HuH-7.5 (cell line): ENCODE measurements at regions not wholly inside any gene's neighbourhood (a gene's known extent, or its start where the extent isn't known, plus 50 kb on each side); places are given as distances from the start of the nearest gene placed in this dataset.
"Not testable (repeated sequence)": the region's sequence is repeated elsewhere in the genome, so short reads cannot be mapped to it uniquely, and the experiment has no call there.

ENCODE experiments used
- DNase-seq: peaks from one replicate; pipeline ENCODE4 v3.0.0; 2011; ENCODE audit warnings: low spot score

DNA sequence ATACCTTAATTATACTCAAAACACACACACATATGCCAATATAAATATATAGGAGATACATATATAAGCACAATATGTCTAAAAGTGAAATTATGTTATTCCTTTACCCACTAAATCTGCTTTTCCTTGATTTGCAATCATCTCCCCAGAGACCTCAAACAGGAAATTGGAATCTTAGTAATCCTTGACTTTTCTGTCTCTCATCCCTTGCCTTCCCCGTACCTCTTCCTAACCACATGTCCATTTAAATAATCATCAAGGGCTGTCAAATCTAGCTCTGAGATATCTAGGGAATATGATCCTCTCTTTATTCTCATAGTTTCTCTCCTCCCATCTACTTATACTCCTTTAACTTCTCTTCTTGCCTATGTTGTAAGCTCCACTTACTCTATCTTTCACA lies 336.6 kb downstream of the HGF start:
- no peak for DNase-seq

DNA sequence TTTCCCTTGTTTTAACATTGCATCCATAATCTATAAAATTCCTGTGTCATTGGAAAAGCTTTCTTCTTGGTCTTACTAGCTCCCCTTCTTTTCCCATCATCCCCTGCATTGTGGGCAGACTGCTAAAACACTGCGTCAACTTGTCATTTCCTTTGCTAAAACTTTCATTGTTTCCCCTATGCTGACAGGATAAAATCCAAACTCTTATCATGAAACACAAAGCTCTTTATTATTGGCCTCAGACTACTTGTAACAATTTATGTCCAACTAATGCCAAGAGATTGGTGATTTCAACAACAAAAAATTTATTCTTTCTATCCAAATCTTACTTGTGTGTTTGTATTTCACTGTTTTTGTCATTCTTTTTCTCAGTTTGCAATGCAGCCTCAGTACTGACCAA lies 339.1 kb downstream of the HGF start:
- DNase-seq, result no peak

DNA sequence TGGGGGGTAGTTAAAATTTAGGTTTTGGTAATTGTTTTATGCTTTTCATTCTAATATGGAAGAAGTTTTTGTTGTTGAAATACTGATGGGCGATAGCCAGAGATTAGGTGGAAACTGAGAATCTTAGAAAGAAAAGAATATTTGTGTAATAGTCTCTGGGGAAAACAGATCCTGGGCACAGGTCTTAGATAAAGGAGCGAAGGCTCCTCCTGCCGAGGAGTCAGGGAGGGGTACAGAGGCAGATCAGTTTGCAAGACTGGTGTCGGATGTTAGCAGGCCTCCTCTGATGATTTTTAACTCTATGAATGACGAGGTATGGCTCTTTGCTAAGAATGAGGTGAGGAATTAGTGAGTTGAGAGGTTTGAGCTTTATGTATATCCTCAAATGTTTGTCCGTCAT lies 339.7 kb downstream of the HGF start:
- DNase-seq, result no peak

DNA sequence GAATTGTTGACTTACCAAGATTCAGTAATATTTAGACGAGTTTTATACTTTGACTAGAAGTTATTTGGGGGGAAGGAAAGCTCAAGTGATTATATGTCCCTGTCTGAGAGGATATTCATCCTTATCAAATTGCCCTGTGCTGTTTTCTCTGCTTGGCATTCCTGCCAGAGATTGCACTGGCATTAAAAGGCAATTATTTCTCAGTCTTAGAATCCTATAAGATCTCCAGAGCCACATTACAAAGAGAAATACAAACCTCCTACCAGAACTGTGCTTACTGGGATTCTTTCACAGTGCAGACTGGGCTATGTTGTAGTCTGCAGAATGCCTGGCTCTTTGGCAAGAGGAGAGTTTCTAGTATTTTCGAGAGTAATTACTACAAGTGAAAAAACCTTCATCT lies 342.4 kb downstream of the HGF start:
- no peak for DNase-seq

DNA sequence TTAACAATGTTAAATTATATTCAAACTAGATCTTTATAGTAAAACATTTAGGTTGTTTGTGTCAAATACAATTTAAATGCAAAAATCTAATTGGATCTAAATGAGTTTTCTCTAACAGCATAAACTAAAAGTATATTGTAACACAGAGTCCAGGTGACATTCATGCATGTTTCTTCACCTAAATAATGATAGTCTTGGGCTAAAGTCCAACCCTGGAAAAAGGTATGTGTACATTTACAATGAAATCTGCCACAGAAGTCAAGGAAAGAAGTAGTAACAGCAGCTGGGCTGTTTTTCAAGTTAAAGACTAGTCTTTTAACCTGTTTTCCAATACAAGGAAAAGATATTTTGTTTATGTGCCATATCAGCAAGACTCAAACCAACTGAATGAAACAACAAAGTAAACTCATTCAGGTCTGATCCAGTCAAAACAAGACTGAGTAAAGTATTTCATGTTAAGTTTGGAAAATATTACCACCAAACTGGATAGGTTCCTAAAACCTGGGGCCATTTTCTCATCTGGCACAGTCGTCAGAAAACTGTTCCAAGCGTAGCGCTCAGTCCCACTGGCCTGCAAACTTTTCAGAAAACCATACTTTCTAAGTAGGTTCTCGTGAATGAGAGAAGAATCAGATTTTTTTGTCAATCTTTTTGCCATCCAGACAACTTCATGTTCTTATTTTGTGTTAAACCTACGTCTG lies 349.2 kb downstream of the HGF start:
- no peak for DNase-seq

DNA sequence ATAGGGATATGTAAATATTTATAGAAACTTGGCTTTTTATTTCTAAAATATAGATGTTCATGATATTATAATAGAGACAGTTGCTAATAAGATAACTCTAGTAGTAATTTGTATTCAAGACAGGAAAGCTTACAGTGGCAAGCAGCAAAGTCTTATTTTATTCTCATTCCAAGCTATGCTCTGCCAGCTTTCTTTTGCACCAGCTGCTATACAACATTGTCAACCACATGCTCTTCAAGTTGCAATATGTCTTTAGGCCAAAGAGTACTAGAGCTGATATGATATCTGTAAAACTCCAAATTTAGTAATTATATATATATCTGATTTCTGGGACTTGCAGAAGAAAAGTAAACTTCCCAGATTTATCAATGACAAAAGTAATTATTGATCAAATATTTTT lies 350.1 kb downstream of the HGF start:
- DNase-seq, result no peak

DNA sequence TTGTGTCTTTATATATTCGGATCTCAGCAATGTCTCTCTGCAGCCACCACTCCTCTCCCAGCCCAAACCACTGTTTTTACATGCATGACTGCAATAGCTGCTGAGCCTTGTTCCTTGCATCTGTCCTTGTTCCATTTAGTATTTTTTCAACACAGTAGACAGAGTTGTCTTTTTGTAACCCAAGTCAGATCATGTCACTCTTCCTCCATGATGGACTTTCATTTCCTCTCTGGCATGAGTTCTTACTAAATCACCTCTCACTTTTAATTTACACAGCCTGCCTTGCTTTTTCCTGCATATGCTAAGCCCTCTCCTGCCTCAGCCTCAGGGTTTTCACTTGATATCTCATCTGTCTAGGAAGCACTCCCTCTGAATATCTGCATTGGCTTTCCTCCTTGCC lies 353.2 kb downstream of the HGF start:
- DNase-seq, result no peak

DNA sequence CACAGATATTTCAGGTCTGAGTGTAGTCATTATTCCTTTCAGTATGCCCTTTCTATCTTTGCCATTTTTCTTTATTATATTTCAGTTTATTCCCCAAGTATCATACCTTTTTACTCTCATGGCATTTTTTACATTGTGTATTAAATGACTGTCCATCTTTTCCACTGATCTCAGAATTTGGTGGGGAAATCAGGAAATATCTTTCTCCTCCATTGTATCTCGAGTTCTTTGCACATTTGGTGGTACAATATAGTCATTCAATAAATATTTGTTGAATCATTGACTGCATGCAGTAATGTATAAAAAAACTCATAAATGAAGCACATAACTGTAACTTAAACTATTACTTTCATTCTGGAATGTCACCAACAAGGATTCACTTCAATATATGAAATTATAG lies 354.7 kb downstream of the HGF start:
- DNase-seq, result no peak

DNA sequence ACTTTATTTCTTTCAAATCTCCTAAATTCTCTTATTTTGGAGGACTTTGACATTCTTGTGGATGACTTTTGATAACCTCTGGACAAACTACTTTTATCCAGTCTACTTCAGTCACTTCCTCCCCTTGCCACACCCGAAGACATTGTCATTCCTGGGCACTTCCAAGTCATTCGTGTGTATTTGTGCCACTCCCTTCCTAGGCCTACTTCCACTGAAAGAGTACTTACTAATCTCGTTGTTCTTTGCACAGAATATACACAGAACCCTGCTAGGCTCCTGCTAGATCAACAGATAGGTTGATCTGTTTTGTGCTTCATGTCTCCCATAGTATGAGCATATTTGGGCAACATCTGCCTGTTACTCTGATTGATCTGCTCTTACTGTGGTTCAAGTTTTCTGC lies 355.4 kb downstream of the HGF start:
- no peak for DNase-seq

DNA sequence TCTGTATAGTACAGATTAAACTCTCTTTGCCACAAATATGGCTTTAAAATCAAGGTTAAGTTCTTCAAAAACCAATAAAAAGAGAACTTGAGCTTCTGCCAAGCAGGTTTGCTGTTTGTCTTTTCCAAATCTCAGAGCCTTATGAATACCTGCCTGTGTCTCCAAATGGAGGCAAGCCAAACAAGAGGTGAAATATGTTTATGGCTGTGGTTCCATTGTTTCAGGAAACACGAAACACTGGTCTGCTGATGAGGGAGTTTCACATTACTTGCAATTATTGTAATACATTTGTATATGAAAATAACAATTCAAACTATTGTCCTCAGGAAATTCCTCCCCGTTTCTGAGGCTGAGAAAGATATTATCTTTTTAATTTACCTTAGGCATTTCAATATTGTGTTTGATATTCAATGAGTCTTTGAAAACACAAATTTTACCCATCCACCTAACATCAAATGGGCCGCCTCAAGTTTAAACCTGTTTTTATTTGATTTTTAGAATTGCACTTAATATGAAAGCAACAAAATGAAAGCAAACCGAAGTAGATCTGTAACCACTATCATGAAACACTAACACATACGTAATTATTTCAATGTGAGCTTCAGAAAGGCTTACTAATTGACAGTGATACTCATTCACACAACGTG lies 359.3 kb downstream of the HGF start:
- no peak for DNase-seq

DNA sequence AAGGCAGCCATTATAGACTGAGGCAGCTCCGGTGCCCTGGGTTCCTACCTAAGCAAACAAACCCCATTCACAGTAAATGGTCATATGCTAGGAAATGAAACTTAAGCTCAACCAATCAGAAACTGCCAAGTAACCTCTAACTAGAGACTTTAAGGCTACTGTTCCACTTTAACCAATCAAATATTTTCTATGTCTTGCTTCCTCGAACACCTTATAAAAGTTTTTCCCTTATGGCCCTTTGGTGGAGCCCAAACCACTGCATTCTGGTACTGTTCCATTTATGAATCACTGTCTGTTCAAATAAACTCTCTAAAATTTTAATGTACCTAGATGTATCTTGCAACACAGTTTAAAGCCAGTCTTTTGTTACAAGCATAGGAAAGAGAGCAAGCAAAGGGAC lies 361.1 kb downstream of the HGF start:
- DNase-seq, result no peak

DNA sequence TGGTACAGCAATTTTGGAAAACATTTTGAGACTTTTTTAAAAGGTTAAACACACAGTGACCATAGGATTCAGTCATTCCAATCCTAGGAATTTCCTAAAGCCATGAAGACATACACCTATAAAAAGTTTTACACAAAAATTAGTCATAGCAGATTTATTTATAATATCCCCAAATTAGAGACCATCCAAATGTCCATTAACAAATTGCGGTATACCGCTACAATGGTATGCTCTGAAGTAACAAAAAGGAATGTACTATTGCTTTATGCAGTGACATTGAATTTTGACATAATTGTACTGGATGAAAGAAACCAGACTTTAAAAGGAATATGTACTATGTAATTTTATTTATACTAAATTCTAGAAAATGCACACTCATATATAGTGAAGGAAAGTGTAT lies 362.8 kb downstream of the HGF start:
- no peak for DNase-seq

DNA sequence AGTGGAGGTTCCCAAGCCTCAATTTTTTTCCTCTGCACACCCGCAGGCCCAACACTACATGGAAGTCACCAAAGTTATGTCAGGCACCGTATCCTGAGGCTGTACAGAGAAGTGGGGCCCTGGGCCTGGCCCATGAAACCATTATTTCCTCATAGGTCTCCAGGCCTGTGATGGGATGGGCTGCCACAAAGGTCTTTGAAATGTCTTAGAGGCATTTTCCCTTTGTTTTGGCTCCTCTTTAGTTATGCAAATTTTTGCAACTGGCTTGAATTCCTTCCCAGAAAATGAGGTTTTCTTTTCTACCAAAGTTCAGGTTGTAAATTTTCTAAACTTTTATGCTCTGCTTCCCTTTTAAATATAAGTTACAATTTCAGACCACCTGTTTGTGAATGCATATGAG lies 365.2 kb downstream of the HGF start:
- DNase-seq, result no peak

DNA sequence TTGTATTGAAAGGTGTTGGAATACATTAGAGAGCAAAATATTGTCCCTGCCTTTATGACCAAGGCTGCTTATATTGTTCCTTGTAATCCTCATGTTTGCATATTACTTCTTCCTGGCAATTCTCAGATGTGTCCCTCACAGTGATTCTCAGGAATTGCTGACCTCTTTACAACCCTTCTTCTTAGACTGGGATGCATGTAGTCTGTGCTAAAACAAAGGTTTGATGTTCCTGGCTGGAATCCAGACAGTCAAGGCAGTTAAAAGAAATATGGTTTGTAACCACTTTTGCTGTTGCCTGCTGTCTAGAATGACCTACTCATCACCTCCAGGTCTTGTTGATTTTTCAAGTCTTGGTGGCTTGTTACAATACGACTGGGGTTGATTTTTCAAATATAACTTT lies 367.6 kb downstream of the HGF start:
- no peak for DNase-seq

DNA sequence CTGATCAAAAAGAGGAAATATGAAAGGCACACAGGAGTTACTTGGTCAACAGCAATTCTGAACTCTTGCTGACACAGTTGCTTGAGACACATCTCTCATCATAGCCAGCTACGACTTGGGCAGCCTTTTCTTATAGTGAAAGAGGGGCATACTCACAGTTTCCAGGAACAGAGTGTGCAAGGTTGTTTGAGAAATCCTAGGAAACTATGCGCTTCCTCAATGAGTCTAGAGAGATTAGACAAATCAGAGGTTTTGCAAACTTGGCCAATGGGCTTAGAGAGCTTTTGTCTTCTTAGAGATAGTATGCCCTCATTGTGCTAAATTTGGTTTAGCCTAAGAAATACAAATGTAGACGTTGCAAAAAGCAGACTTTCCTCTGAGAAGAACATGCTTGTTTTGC lies 370.4 kb downstream of the HGF start:
- no peak for DNase-seq

DNA sequence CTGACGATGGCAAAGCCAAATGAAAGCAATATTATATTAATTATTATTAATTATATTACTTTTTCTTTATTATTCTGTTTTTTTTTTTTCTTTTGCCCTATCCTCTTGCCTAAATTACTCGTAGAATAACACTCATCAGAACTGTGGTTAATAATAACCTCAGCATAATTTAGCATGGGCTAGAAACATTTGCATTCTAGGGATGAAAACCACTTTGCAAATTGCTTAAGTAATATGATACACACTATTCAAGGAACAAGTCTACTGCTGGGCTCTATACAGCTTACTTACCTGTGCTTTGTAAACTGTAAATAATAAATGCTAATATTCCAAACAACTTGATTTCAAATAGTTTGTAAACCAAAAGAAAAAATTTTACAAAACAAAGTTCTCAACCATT lies 375.8 kb downstream of the HGF start:
- no peak for DNase-seq

DNA sequence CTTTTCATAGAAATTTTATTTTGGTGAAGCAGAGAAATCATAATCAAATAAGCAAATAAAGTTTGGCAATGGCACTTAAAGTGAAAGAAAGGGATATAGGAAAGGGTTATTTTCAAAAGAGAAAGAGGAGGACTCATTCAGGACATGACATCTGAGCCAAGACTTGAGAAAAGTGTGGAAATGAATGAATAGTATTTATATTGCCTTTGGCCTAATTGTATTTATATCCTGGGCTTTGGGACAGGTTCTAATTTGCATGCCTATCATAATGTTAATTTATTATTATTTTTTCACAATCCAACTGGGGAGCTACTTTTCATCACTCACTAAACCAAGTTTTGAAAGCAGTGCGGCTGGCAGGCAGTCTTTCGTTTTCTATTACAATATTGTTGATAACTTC lies 376.8 kb downstream of the HGF start:
- DNase-seq, result no peak

DNA sequence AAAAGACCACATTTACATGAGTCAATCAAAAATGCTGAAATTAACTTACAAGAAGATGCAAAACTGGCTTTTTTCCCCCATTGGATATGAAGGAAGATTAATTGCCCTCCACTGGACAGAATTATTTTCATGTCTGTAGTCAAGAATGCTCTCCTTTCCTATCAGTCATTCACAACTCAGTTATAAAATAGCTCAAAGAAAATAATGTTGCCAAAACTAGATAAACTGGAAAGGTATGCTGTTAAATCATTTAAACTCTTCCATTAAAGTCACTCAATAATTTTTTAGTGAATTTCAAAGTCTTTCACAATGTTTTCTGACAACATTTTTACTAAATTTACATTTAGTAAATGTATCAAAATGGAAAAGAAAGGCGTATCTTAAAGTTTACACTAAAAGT lies 384.5 kb downstream of the HGF start:
- no peak for DNase-seq

DNA sequence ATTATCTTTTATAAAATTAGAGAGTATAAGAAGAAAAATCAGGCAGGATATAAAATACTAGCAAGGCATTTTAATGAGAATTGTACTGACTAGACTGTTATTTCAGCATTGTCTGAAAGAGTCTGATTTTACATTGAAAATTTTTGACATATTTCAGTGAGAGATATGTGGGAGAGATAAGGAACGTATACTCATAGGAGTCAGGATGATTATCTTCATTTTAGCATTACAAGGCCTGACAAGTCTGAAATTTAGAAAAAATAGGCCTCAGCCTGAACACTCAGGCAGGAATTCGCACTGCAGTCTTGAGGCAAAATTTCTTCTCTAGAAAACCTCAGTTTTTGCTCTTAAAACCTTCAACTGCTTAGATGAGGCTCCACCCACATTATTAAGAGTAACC lies 386.0 kb downstream of the HGF start:
- no peak for DNase-seq

DNA sequence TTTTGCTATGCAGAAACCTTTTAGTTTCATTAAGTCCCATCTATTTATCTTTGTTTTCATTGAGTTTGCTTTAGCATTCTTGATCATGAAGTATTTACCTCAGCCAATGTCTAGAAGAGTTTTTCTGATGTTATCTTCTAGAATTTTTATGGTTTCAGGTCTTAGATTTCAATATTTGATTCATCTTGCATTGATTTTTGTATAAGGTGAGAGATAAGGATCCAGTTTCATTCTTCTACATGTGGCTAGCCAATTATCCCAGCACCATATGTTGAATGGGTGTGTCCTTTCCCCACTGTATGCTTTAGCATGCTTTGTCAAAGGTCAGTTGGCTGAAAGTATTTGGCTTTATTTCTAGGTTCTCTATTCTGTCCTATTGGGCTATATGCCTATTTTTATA lies 395.2 kb downstream of the HGF start:
- DNase-seq, result not testable (repeated sequence)

DNA sequence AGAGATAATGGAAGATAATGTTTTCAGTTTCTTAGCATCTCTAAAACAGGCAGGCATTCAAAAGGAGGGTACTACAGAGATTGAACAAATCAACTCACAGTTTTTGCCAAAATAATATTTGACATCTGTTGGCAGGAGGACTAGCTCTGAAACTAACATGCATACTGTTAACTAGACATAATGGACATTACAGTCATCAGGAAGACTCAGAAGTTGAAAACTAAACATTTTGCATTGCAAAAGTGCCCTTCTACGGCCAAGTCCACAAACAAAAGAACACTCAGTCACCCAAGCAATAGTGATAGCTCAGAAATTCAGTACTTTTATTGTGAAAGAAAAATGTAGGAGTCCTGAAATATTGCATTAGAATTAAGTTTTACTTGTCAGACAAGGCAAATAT lies 399.0 kb downstream of the HGF start:
- no peak for DNase-seq

DNA sequence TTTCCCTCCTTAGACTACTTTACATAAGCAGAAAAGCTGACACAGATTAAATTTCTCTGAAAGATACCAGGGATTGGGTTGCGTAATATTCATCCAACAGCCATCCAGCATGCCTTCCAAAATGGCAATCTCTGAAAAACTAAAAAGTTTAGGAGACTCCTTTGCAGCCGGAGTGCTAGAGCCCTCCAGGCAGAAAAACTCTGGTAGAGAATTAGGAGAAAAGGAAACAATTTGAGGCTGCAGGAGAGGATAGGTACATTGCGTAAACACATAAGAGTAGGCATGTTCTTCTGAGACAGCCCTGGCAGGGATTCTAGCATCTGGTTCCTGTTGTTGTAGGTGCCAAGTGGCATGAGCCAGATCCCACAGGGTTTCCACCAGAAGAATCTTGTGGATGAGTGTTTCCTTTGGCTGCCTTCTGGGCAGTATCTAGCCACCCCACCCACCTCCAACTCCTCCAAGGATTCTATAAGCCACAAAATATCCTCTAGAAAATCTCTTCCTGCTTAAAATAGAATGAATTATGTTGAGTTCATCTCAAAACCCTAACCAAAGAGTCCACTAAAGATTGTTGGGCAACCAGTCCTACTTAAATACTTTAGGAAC lies 402.4 kb downstream of the HGF start:
- no peak for DNase-seq

DNA sequence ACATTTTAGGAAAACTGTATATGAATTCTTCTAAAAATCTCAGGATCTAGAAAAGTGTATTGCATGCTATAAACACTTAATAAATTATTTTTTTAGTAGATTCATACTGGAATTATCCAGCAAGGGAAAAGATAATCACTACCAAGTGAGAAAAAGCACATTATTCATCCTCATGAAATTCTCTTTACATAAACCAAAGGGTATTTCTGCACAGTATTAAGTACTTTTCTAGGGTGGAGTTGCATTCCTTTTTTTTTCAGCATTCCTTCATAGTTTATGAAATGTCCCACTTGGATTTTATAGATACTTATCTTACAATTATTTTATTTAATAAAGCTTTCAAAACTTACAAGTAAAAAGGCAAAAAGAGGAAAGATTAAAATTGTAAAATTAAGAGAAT lies 403.3 kb downstream of the HGF start:
- DNase-seq, result no peak

DNA sequence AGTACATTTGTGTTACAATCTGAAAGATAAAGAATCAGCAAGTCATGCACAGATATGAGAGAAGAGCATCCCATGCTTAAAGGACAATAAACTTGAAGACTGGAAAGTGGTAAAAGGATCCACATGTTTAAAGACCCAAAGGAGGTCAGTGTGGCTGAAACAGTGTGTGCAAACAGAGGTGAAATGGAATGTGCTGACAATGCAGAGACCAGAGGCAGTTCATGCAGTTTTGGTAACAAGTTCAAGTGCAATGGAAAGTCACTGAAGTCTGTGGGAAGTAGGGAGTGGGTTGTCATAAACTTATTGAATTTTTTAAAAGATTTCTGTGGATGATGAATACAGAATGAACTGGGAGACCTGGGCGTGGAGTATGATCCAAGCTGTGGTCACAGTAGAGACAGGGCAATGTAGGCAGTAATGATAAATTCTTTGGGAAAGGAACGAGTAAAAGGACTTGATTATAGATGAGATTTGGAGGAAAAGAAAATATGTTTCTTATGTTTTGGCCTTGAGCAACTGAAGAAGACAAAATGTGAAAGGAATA lies 408.0 kb downstream of the HGF start:
- no peak for DNase-seq
